Hepatocyte (in vitro differentiated cells): ENCODE measurements at regions not wholly inside any gene's neighbourhood (a gene's known extent, or its start where the extent isn't known, plus 50 kb on each side); places are given as distances from the start of the nearest gene placed in this dataset.

Experiments used
- EZH2 ChIP-seq: fragments of 200-600 bp; sonication (generic); IDR thresholded peaks from 2 replicates; pipeline ENCODE4 v1.6.1; 2016; ENCODE audit warnings: antibody characterized with exemption, mild to moderate bottlenecking, borderline replicate concordance
- EZH2phosphoT487 ChIP-seq: fragments of 200-600 bp; sonication (generic); IDR thresholded peaks from one replicate; pipeline ENCODE4 v1.6.1; 2018; ENCODE audit warnings: antibody characterized with exemption, mild to moderate bottlenecking, low read depth, moderate library complexity; ENCODE audit not compliant: unreplicated experiment, severe bottlenecking
- TF ChIP-seq, protein P1 (sequence below): fragments of 200-600 bp; sonication (generic); IDR thresholded peaks from 2 replicates; pipeline ENCODE4 v1.5.1; 2016; ENCODE audit warnings: antibody characterized with exemption, mild to moderate bottlenecking; ENCODE audit not compliant: poor library complexity

DNA sequence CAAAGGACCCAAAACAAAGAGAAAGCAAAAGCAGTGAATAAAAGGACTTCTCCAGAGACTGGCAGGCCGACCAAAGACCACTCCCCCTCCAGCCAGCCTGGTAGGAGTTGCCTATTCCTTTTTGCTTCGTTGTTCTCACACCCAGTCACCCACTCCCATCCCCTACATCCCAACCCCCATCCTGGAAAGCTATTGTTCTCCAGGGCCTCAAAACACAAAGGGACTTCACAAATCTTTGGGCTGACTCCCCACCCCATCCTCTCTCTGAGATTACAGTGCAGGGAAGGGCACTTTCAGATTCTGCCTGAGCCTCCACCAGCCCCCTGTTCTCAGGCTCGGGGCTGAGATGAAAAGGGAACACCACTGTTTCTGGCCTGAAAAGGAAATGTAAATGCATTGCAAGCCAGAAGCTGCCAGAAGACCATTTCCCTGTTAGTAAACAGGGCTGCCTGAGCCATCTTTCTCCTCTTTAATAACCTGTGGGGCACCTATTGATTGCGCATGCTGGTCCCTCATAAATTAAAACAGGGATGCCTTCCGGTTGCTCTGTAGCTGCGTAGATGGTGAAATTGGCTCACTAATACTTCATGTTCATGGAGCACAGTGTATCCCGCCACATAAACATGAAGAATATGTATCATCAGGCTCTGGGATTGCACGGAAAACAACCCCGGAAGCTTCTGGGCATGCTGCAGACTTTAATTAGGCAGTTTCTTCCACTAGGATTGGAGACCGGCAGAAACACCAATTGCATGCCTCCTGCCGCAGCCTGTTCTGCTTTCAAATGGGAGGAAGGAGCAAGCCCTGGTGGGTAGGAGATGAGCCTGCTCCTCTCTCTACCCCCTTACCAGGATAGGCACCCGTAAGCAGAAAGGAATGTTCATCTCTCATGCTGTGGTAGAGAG lies 130.3 kb upstream of the FUT8 start:
- TF ChIP-seq, protein P1, sequence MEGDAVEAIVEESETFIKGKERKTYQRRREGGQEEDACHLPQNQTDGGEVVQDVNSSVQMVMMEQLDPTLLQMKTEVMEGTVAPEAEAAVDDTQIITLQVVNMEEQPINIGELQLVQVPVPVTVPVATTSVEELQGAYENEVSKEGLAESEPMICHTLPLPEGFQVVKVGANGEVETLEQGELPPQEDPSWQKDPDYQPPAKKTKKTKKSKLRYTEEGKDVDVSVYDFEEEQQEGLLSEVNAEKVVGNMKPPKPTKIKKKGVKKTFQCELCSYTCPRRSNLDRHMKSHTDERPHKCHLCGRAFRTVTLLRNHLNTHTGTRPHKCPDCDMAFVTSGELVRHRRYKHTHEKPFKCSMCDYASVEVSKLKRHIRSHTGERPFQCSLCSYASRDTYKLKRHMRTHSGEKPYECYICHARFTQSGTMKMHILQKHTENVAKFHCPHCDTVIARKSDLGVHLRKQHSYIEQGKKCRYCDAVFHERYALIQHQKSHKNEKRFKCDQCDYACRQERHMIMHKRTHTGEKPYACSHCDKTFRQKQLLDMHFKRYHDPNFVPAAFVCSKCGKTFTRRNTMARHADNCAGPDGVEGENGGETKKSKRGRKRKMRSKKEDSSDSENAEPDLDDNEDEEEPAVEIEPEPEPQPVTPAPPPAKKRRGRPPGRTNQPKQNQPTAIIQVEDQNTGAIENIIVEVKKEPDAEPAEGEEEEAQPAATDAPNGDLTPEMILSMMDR, result no peak
- no peak for TF ChIP-seq EZH2phosphoT487
- TF ChIP-seq EZH2, result no peak
